ENCODE measurements at regions not wholly inside any gene's neighbourhood (a gene's known extent, or its start where the extent isn't known, plus 50 kb on each side); places are given as distances from the start of the nearest gene placed in this dataset.

DNA sequence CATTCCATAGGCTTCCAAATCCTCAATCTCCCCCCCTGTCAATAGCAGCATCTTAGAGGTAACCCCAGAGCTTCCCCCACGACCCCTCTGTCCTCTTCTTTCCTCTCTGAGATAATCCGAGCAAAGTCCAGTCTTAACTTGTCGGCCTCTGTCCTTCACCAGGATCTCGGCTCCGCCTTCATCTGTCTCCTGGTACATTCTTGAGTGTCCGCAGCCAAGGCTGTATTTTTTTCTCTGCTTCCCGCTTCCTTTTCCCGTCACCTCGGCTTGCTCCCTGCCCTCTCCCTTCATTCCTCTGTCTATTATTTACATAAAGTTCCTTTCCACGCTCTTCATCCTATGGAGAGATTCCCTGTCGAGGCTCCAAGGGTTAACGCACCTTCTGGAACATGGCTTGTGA, 153.9 kb upstream of the GSC start:
- TF ChIP-seq POLR2A (IDR thresholded peaks at IDR 0.05) (no peak), POLR2AphosphoS5 (IDR thresholded peaks at IDR 0.05) (no peak)
- TF ChIP-seq, protein P1, sequence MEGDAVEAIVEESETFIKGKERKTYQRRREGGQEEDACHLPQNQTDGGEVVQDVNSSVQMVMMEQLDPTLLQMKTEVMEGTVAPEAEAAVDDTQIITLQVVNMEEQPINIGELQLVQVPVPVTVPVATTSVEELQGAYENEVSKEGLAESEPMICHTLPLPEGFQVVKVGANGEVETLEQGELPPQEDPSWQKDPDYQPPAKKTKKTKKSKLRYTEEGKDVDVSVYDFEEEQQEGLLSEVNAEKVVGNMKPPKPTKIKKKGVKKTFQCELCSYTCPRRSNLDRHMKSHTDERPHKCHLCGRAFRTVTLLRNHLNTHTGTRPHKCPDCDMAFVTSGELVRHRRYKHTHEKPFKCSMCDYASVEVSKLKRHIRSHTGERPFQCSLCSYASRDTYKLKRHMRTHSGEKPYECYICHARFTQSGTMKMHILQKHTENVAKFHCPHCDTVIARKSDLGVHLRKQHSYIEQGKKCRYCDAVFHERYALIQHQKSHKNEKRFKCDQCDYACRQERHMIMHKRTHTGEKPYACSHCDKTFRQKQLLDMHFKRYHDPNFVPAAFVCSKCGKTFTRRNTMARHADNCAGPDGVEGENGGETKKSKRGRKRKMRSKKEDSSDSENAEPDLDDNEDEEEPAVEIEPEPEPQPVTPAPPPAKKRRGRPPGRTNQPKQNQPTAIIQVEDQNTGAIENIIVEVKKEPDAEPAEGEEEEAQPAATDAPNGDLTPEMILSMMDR (IDR thresholded peaks at IDR 0.05), result no peak
